A549 (cell line): ENCODE measurements at regions not wholly inside any gene's neighbourhood (a gene's known extent, or its start where the extent isn't known, plus 50 kb on each side); places are given as distances from the start of the nearest gene placed in this dataset.

Experiments used
- ATAC-seq, 2 experiments: fragments of 200-7000 bp in 1 of 2; fragments of >200 bp in 1 of 2; cut with Nextera tagmentation in 1 of 2; cut with Tn5 transposase in 1 of 2; 3 replicates each; pipeline versions ENCODE4 v1.8.0 to v1.9.1; 2018 to 2020; ENCODE audit warnings: mild to moderate bottlenecking in 1 of 2, moderate library complexity in 1 of 2
- CTCF ChIA-PET: fragments of 300-600 bp; sonication (Branson Sonifier 250); formaldehyde crosslinking; extraction: SDS; loops from one replicate; lab custom pipeline; 2021; ENCODE audit warnings: antibody characterized with exemption, inconsistent platforms; lab: Yijun Ruan, JAX
- POLR2A ChIA-PET: fragments of 350-600 bp; formaldehyde crosslinking; extraction: SDS; loops from one replicate; lab custom pipeline; 2021; ENCODE audit warnings: antibody characterized with exemption, inconsistent platforms; lab: Yijun Ruan, JAX
- DNase-seq, 2 experiments: peaks; one replicate each; pipeline versions ENCODE4 v3.0.0 to v3.0.0-alpha.2; 2011 to 2016; ENCODE audit warnings: low read depth in 1 of 2, low spot score in 1 of 2
- FAIRE-seq: peaks from 2 replicates; lab custom pipeline; 2011; peaks lifted over from hg19 to GRCh38; lab: Jason Lieb, UNC
- H3K27ac ChIP-seq, 2 experiments: fragments of >200 bp; sonication (Bioruptor Twin); formaldehyde crosslinking; 3 replicates each; pipeline ENCODE4 v1.5.1; 2016 to 2017
- H3K4me1 ChIP-seq: fragments of >200 bp; sonication (Bioruptor Twin); formaldehyde crosslinking; 3 replicates; pipeline ENCODE4 v1.6.1; 2016
- H3K4me2 ChIP-seq: fragments of >200 bp; sonication (Bioruptor Twin); formaldehyde crosslinking; 3 replicates; pipeline ENCODE4 v1.6.1; 2016
- H3K4me3 ChIP-seq: fragments of >200 bp; sonication (Bioruptor Twin); formaldehyde crosslinking; 3 replicates; pipeline ENCODE4 v1.5.1; 2016
- H3K9me3 ChIP-seq: fragments of >200 bp; sonication (Bioruptor Twin); formaldehyde crosslinking; 3 replicates; pipeline ENCODE4 v1.6.1; 2016
- BHLHE40 ChIP-seq: IDR thresholded peaks from 2 replicates; pipeline ENCODE4 v1.6.1; 2012; ENCODE audit warnings: low read depth, low read length, inconsistent platforms
- CBX2 ChIP-seq: fragments of 200-600 bp; sonication (generic); IDR thresholded peaks from 2 replicates; pipeline ENCODE4 v1.6.1; 2016; ENCODE audit warnings: low read depth, mild to moderate bottlenecking, borderline replicate concordance
- CEBPB ChIP-seq, 2 experiments: fragments of >200 bp in 1 of 2; sonication (Bioruptor Twin) in 1 of 2; formaldehyde crosslinking in 1 of 2; IDR thresholded peaks; 2 replicates each; pipeline ENCODE4 v1.6.1; 2012 to 2016
- CHD2 ChIP-seq: fragments of 150-350 bp; IDR thresholded peaks from 2 replicates; pipeline ENCODE4 v1.6.1; 2014; ENCODE audit warnings: low read length; ENCODE audit not compliant: partially characterized antibody
- CHD4 ChIP-seq: fragments of 200-600 bp; sonication (generic); IDR thresholded peaks from 2 replicates; pipeline ENCODE4 v1.6.1; 2016; ENCODE audit warnings: antibody characterized with exemption, mild to moderate bottlenecking, borderline replicate concordance
- EHF ChIP-seq: fragments of 250-450 bp; sonication (Bioruptor Pico); IDR thresholded peaks from 2 replicates; pipeline ENCODE4 v1.5.0; 2020; ENCODE audit warnings: mild to moderate bottlenecking
- ESRRA ChIP-seq: fragments of 150-350 bp; IDR thresholded peaks from 2 replicates; pipeline ENCODE4 v1.6.1; 2014; ENCODE audit warnings: mild to moderate bottlenecking, low read length, borderline replicate concordance
- FOXS1 ChIP-seq: fragments of 250-450 bp; sonication (Bioruptor Pico); IDR thresholded peaks from 2 replicates; pipeline ENCODE4 v1.5.0; 2020; ENCODE audit warnings: mild to moderate bottlenecking, moderate library complexity
- GATA3 ChIP-seq: IDR thresholded peaks from 2 replicates; pipeline ENCODE4 v1.6.1; 2012; ENCODE audit warnings: borderline replicate concordance
- HEYL ChIP-seq: fragments of 250-450 bp; sonication (Bioruptor Pico); IDR thresholded peaks from 2 replicates; pipeline ENCODE4 v1.8.0; 2021; ENCODE audit warnings: mild to moderate bottlenecking, moderate library complexity
- HOXA7 ChIP-seq: fragments of 250-450 bp; sonication (Bioruptor Pico); IDR thresholded peaks from 2 replicates; pipeline ENCODE4 v1.5.0; 2020; ENCODE audit warnings: mild to moderate bottlenecking, moderate library complexity
- JUN ChIP-seq, 2 experiments: fragments of >200 bp; sonication (Bioruptor Twin); formaldehyde crosslinking; IDR thresholded peaks; 2 replicates in 1 of 2; 3 replicates in 1 of 2; pipeline ENCODE4 v1.6.1; 2016 to 2017
- KDM1A ChIP-seq: fragments of 200-600 bp; sonication (generic); IDR thresholded peaks from 2 replicates; pipeline ENCODE4 v1.6.1; 2016; ENCODE audit warnings: low read depth, mild to moderate bottlenecking
- KDM5A ChIP-seq: fragments of 200-600 bp; sonication (generic); IDR thresholded peaks from 2 replicates; pipeline ENCODE4 v1.6.1; 2016; ENCODE audit warnings: antibody characterized with exemption, mild to moderate bottlenecking
- MAFK ChIP-seq: fragments of 450-650 bp; IDR thresholded peaks from 2 replicates; pipeline ENCODE4 v1.6.1; 2014; ENCODE audit not compliant: partially characterized antibody
- NR3C1 ChIP-seq: fragments of >200 bp; sonication (Bioruptor Twin); formaldehyde crosslinking; IDR thresholded peaks from 3 replicates; pipeline ENCODE4 v1.6.1; 2017
- PHF8 ChIP-seq: fragments of 200-600 bp; sonication (generic); IDR thresholded peaks from 2 replicates; pipeline ENCODE4 v1.6.1; 2016; ENCODE audit warnings: low read depth, mild to moderate bottlenecking, antibody characterized with exemption, moderate library complexity, borderline replicate concordance
- POLR2AphosphoS2 ChIP-seq: conservative IDR thresholded peaks from 2 replicates; pipeline ENCODE4 v1.6.1; 2012; ENCODE audit warnings: low read length, improper control_type of control experiment, inconsistent platforms
- RAD21 ChIP-seq, 2 experiments: fragments of >200 bp in 1 of 2; sonication (Bioruptor Twin) in 1 of 2; formaldehyde crosslinking in 1 of 2; IDR thresholded peaks in 1 of 2; conservative IDR thresholded peaks in 1 of 2; 2 replicates in 1 of 2; 3 replicates in 1 of 2; pipeline ENCODE4 v1.6.1; 2012 to 2018; ENCODE audit warnings: inconsistent platforms in 1 of 2
- RARB ChIP-seq: fragments of 250-450 bp; sonication (Bioruptor Pico); IDR thresholded peaks from 2 replicates; pipeline ENCODE4 v1.8.0; 2021; ENCODE audit warnings: mild to moderate bottlenecking, moderate library complexity
- RCOR1 ChIP-seq: fragments of 150-350 bp; IDR thresholded peaks from 2 replicates; pipeline ENCODE4 v1.6.1; 2014; ENCODE audit warnings: antibody characterized with exemption, low read length, low read depth
- RFX5 ChIP-seq: fragments of 450-650 bp; IDR thresholded peaks from 2 replicates; pipeline ENCODE4 v1.7.1; 2014; ENCODE audit warnings: antibody characterized with exemption, mild to moderate bottlenecking, moderate library complexity
- ZC3H11A ChIP-seq: fragments of 450-650 bp; IDR thresholded peaks from 2 replicates; pipeline ENCODE4 v1.6.1; 2014; ENCODE audit warnings: antibody characterized with exemption, mild to moderate bottlenecking
- ZFP36 ChIP-seq: fragments of 450-650 bp; IDR thresholded peaks from 2 replicates; pipeline ENCODE4 v1.6.1; 2014; ENCODE audit warnings: borderline replicate concordance; ENCODE audit not compliant: partially characterized antibody
- ZSCAN20 ChIP-seq: fragments of 250-450 bp; sonication (Bioruptor Pico); IDR thresholded peaks from 2 replicates; pipeline ENCODE4 v1.8.0; 2022; ENCODE audit warnings: mild to moderate bottlenecking, moderate library complexity
- WGBS: methylation state at CpG from one replicate; pipeline ENCODE4 v1.1.6; 2017; ENCODE audit errors: missing lambda C conversion rate; 5-methylcytosine and 5-hydroxymethylcytosine counted together
- TF ChIP-seq, protein P1 (sequence below): fragments of >200 bp; sonication (Bioruptor Twin); formaldehyde crosslinking; IDR thresholded peaks from 3 replicates; pipeline ENCODE4 v1.6.1; 2016
- TF ChIP-seq, protein P2 (sequence below): fragments of >200 bp; sonication (Bioruptor Twin); formaldehyde crosslinking; IDR thresholded peaks from 2 replicates; pipeline ENCODE4 v1.6.1; 2016
- TF ChIP-seq, protein P3 (sequence below): fragments of 200-600 bp; sonication (generic); IDR thresholded peaks from 2 replicates; pipeline ENCODE4 v1.6.1; 2016; ENCODE audit warnings: antibody characterized with exemption, mild to moderate bottlenecking, moderate library complexity
- TF ChIP-seq, protein P4 (sequence below): fragments of 450-650 bp; IDR thresholded peaks from 2 replicates; pipeline ENCODE4 v1.6.1; 2014; ENCODE audit warnings: antibody characterized with exemption

DNA sequence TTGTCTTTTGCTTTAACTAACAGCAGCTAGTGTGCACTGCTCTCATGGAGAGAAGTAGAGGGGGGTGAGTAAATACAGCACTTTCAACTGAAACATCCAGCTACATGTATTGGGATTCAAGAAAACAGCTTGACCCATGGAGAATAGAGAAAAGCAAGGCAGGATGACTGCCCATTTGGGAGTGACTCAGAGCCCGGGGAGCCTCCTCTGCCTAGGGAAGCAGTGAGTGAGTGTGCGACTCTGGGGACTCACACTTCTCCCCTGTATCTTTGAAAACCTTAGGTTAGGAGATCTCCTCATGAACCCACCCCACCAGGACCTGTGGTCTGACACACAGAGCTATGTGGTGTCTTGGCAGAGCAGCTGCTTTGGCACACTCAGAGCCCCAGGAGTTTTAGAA lies 82.0 kb upstream of the PTGFR start:
- FAIRE-seq (no peak), ATAC-seq (no peak), DNase-seq (no peak)
- H3K4me2 ChIP-seq, result no peak overlapping the region
- TF ChIP-seq RCOR1, result no peak
- TF ChIP-seq MAFK, result no peak
- TF ChIP-seq RFX5, result no peak
- no peak for TF ChIP-seq CHD4
- TF ChIP-seq JUN (IDR thresholded peaks at IDR 0.05), result no peak
- no peak for TF ChIP-seq HOXA7 (CRISPR knock-in tag)
- no peak for TF ChIP-seq ZFP36
- no peak for TF ChIP-seq RARB
- no peak for TF ChIP-seq RAD21 (conservative IDR thresholded peaks at IDR 0.05 in 1 of 2, IDR thresholded peaks at IDR 0.05 in 1 of 2)
- TF ChIP-seq, protein P1, sequence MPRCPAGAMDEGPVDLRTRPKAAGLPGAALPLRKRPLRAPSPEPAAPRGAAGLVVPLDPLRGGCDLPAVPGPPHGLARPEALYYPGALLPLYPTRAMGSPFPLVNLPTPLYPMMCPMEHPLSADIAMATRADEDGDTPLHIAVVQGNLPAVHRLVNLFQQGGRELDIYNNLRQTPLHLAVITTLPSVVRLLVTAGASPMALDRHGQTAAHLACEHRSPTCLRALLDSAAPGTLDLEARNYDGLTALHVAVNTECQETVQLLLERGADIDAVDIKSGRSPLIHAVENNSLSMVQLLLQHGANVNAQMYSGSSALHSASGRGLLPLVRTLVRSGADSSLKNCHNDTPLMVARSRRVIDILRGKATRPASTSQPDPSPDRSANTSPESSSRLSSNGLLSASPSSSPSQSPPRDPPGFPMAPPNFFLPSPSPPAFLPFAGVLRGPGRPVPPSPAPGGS, result no peak
- no peak for TF ChIP-seq KDM5A
- no peak for TF ChIP-seq CHD2
- TF ChIP-seq FOXS1 (CRISPR knock-in tag), result no peak
- no peak for TF ChIP-seq CEBPB (IDR thresholded peaks at IDR 0.05)
- no peak for TF ChIP-seq PHF8
- no peaks in the 10 kb centered on the region for H3K4me1 ChIP-seq
- POLR2A ChIA-PET, result no interaction called here
- no peak overlapping the region for H3K4me3 ChIP-seq
- CTCF ChIA-PET, result no interaction called here
- WGBS, result 0% methylated on average over 1 of the region's 2 CpGs
- no peak overlapping the region for H3K27ac ChIP-seq
- no peaks in the 10 kb centered on the region for H3K9me3 ChIP-seq

DNA sequence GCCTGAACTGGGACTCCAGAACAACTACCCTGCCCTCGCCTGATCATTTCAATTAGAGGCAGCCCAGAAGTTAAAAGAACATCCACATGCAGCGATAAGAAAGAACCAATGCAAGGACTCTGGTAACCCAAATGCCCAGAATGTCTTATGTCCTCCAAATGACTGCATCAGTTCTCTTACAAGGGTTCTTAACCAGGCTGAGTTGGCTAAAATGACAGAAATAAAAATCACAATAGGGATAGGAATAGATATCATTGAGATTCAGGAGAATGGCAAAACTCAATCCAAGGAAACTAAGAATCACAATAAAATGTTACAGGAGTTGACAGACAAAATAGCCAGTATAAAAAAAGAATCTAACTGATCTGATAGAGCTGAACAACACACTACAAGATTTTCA lies 80.1 kb upstream of the PTGFR start:
- Histone ChIP-seq H3K9me3 (no peaks in the 10 kb centered on the region), H3K4me3 (no peak overlapping the region), H3K4me2 (no peak overlapping the region), H3K27ac (no peak overlapping the region), H3K4me1 (no peaks in the 10 kb centered on the region)
- CTCF ChIA-PET, result no interaction called here
- POLR2A ChIA-PET, result no interaction called here
- WGBS, result 0% methylated on average over 2 of the region's 2 CpGs
- DNase-seq, result no peak
- FAIRE-seq, result no peak
- TF ChIP-seq POLR2AphosphoS2 (no peak), RAD21 (conservative IDR thresholded peaks at IDR 0.05 in 1 of 2, IDR thresholded peaks at IDR 0.05 in 1 of 2) (no peak), ZC3H11A (no peak), HOXA7 (CRISPR knock-in tag) (no peak), HEYL (no peak), NR3C1 (no peak), BHLHE40 (no peak), PHF8 (no peak)
- TF ChIP-seq, protein P2, sequence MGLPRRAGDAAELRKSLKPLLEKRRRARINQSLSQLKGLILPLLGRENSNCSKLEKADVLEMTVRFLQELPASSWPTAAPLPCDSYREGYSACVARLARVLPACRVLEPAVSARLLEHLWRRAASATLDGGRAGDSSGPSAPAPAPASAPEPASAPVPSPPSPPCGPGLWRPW, result no peak
- no peak for ATAC-seq

DNA sequence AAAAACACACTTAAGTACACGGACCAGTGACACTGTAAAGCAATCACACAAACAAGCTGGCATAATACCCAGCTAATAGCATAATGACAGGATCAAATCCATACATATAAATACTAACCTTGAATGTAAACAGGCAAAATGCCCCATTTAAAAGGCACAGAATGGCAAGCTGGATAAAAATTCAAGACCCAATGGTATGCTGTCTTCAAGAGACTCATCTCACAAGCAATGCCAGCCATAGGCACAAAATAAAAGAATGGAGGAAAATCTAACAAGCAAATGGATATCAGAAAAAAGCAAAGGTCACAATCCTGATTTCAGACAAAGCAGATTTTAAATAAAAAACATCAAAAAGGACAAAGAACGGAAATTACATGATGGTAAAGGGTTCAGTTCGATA lies 79.1 kb upstream of the PTGFR start:
- Histone ChIP-seq H3K4me1 (no peaks in the 10 kb centered on the region), H3K9me3 (no peaks in the 10 kb centered on the region), H3K4me3 (no peak overlapping the region), H3K27ac (no peak overlapping the region), H3K4me2 (no peak overlapping the region)
- no peak for ATAC-seq
- POLR2A ChIA-PET, result no interaction called here
- WGBS, result 0% methylated on average over 3 of the region's 3 CpGs
- CTCF ChIA-PET, result no interaction called here
- no peak for FAIRE-seq
- no peak for TF ChIP-seq CBX2
- no peak for DNase-seq

DNA sequence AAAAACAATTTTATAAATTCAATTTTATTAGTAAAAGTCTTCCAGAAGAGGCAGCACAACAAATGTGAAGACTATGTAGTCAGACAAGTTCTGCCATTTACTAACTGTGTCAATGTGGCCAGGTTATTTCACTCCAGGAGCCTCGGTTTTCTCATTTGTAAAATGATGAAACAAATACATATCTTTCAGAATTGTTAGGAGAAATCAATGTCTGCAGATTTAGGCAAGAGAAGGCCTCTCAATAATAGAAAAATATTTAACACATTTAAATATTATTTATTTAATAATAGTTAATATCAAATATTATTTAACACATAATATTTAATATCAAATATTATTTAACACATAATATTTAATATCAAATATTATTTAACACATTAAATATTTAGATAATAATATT lies 75.6 kb upstream of the PTGFR start:
- Histone ChIP-seq H3K4me2 (no peak overlapping the region), H3K27ac (no peak overlapping the region), H3K4me1 (no peaks in the 10 kb centered on the region), H3K4me3 (no peak overlapping the region), H3K9me3 (no peaks in the 10 kb centered on the region)
- no peak for DNase-seq
- WGBS, result 6% methylated on average over 1 of the region's 1 CpG
- no peak for ATAC-seq
- no peak for FAIRE-seq
- ChIA-PET POLR2A (no interaction called here), CTCF (no interaction called here)
- TF ChIP-seq EHF (no peak), FOXS1 (CRISPR knock-in tag) (no peak), GATA3 (no peak), CHD2 (no peak), JUN (IDR thresholded peaks at IDR 0.05) (no peak), ZC3H11A (no peak), ESRRA (no peak), CBX2 (no peak), KDM1A (no peak), ZSCAN20 (CRISPR knock-in tag) (no peak)
- TF ChIP-seq, protein P3, sequence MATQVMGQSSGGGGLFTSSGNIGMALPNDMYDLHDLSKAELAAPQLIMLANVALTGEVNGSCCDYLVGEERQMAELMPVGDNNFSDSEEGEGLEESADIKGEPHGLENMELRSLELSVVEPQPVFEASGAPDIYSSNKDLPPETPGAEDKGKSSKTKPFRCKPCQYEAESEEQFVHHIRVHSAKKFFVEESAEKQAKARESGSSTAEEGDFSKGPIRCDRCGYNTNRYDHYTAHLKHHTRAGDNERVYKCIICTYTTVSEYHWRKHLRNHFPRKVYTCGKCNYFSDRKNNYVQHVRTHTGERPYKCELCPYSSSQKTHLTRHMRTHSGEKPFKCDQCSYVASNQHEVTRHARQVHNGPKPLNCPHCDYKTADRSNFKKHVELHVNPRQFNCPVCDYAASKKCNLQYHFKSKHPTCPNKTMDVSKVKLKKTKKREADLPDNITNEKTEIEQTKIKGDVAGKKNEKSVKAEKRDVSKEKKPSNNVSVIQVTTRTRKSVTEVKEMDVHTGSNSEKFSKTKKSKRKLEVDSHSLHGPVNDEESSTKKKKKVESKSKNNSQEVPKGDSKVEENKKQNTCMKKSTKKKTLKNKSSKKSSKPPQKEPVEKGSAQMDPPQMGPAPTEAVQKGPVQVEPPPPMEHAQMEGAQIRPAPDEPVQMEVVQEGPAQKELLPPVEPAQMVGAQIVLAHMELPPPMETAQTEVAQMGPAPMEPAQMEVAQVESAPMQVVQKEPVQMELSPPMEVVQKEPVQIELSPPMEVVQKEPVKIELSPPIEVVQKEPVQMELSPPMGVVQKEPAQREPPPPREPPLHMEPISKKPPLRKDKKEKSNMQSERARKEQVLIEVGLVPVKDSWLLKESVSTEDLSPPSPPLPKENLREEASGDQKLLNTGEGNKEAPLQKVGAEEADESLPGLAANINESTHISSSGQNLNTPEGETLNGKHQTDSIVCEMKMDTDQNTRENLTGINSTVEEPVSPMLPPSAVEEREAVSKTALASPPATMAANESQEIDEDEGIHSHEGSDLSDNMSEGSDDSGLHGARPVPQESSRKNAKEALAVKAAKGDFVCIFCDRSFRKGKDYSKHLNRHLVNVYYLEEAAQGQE, result no peak
- TF ChIP-seq, protein P4, sequence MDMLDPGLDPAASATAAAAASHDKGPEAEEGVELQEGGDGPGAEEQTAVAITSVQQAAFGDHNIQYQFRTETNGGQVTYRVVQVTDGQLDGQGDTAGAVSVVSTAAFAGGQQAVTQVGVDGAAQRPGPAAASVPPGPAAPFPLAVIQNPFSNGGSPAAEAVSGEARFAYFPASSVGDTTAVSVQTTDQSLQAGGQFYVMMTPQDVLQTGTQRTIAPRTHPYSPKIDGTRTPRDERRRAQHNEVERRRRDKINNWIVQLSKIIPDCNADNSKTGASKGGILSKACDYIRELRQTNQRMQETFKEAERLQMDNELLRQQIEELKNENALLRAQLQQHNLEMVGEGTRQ, result no peak
